ENCODE measurements at regions not wholly inside any gene's neighbourhood (a gene's known extent, or its start where the extent isn't known, plus 50 kb on each side); places are given as distances from the start of the nearest gene placed in this dataset.

GRCh38 chr22:34080433-34080832, 160.2 kb upstream of the LARGE1 start:
- TF ChIP-seq POLR2A (IDR thresholded peaks at IDR 0.05) (no peak), POLR2AphosphoS5 (IDR thresholded peaks at IDR 0.05) (no peak)
- TF ChIP-seq, protein P1, sequence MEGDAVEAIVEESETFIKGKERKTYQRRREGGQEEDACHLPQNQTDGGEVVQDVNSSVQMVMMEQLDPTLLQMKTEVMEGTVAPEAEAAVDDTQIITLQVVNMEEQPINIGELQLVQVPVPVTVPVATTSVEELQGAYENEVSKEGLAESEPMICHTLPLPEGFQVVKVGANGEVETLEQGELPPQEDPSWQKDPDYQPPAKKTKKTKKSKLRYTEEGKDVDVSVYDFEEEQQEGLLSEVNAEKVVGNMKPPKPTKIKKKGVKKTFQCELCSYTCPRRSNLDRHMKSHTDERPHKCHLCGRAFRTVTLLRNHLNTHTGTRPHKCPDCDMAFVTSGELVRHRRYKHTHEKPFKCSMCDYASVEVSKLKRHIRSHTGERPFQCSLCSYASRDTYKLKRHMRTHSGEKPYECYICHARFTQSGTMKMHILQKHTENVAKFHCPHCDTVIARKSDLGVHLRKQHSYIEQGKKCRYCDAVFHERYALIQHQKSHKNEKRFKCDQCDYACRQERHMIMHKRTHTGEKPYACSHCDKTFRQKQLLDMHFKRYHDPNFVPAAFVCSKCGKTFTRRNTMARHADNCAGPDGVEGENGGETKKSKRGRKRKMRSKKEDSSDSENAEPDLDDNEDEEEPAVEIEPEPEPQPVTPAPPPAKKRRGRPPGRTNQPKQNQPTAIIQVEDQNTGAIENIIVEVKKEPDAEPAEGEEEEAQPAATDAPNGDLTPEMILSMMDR (IDR thresholded peaks at IDR 0.05): no peak
